HepG2 (cell line): ENCODE measurements at regions not wholly inside any gene's neighbourhood (a gene's known extent, or its start where the extent isn't known, plus 50 kb on each side); places are given as distances from the start of the nearest gene placed in this dataset.

Experiments used
- ATAC-seq: fragments of 200-7000 bp; cut with Tn5 transposase; 3 replicates; pipeline ENCODE4 v1.9.1; 2020; ENCODE audit warnings: mild to moderate bottlenecking, moderate library complexity
- BruUV-seq: library from RNA; stranded (reverse); fragments of 400-500 nt; replicated peaks from 2 replicates; lab custom pipeline; 2021; lab: Mats Ljungman, UMichigan
- CTCF ChIA-PET: fragments of 300-600 bp; formaldehyde crosslinking; extraction: SDS; loops from one replicate; lab custom pipeline; 2021; ENCODE audit warnings: low total read pairs, inconsistent platforms, low intra/inter-chr PET ratio; lab: Yijun Ruan, JAX
- POLR2A ChIA-PET: fragments of 350-600 bp; sonication (Branson Sonifier 250); formaldehyde crosslinking; loops from one replicate; lab custom pipeline; 2020; ENCODE audit warnings: antibody characterized with exemption, inconsistent platforms; lab: Yijun Ruan, JAX
- DNase-seq: peaks from one replicate; pipeline ENCODE4 v3.0.0-alpha.2; 2015; ENCODE audit warnings: low spot score
- FAIRE-seq: peaks from 3 replicates; lab custom pipeline; 2011; peaks lifted over from hg19 to GRCh38; lab: Jason Lieb, UNC
- H2AFZ ChIP-seq: one replicate; pipeline ENCODE4 v1.6.1; 2011; ENCODE audit warnings: low read length, inconsistent platforms
- H3K27ac ChIP-seq: fragments of 300-600 bp; 3 replicates; pipeline ENCODE4 v1.8.0; 2011; ENCODE audit warnings: mixed run types, mild to moderate bottlenecking, mixed read lengths, low read length, inconsistent platforms; ENCODE audit not compliant: insufficient read depth; ENCODE audit errors: extremely low read length
- H3K27me3 ChIP-seq, 2 experiments: fragments of 200-600 bp in 1 of 2; 2 replicates in 1 of 2; 3 replicates in 1 of 2; pipeline versions ENCODE4 v1.6.0 to v1.8.0; 2011; ENCODE audit warnings: low read length in 2 of 2, mild to moderate bottlenecking in 2 of 2, moderate library complexity in 2 of 2, inconsistent platforms in 1 of 2; ENCODE audit not compliant: insufficient read depth in 2 of 2, control insufficient read depth in 1 of 2
- H3K36me3 ChIP-seq, 2 experiments: fragments of 200-600 bp in 1 of 2; replicated peaks in 1 of 2; 2 replicates in 1 of 2; 3 replicates in 1 of 2; pipeline versions ENCODE4 v1.5.1 to v1.8.0; 2011; ENCODE audit warnings: low read length in 2 of 2, inconsistent platforms in 1 of 2; ENCODE audit not compliant: insufficient read depth in 2 of 2, control insufficient read depth in 1 of 2
- H3K4me1 ChIP-seq: 2 replicates; pipeline ENCODE4 v1.5.1; 2012; ENCODE audit warnings: low read length, inconsistent platforms; ENCODE audit not compliant: insufficient read depth
- H3K4me2 ChIP-seq: 2 replicates; pipeline ENCODE4 v1.6.0; 2011; ENCODE audit warnings: low read depth, low read length, inconsistent platforms
- H3K4me3 ChIP-seq, 3 experiments: fragments of 200-600 bp in 1 of 3; sonication (generic), shearing (Covaris generic) in 1 of 3; replicated peaks in 1 of 3; 2 replicates each; pipeline ENCODE4 v1.5.1; 2011 to 2016; ENCODE audit warnings: low read length in 3 of 3, inconsistent platforms in 2 of 3, low read depth in 2 of 3, mild to moderate bottlenecking in 2 of 3, control low read depth in 1 of 3, mixed read lengths in 1 of 3; ENCODE audit not compliant: insufficient read depth in 1 of 3
- H3K79me2 ChIP-seq: one replicate; pipeline ENCODE4 v1.6.1; 2011; ENCODE audit warnings: low read length, inconsistent platforms; ENCODE audit not compliant: insufficient read depth
- H3K9ac ChIP-seq: 2 replicates; pipeline ENCODE4 v1.6.0; 2011; ENCODE audit warnings: mild to moderate bottlenecking, low read depth, low read length, inconsistent platforms; ENCODE audit not compliant: insufficient read depth
- H3K9me3 ChIP-seq: 2 replicates; pipeline ENCODE4 v1.5.1; 2012; ENCODE audit warnings: mild to moderate bottlenecking, low read length
- H4K20me1 ChIP-seq: 2 replicates; pipeline ENCODE4 v1.6.0; 2011; ENCODE audit warnings: inconsistent platforms, mild to moderate bottlenecking, low read length, moderate library complexity; ENCODE audit not compliant: insufficient read depth
- MTF2 ChIP-seq: sonication (generic); formaldehyde crosslinking; IDR thresholded peaks from 2 replicates; pipeline ENCODE4 v1.5.0; 2020; ENCODE audit warnings: missing genetic modification reagents, borderline replicate concordance
- NR2F2 ChIP-seq: IDR thresholded peaks from 2 replicates; pipeline ENCODE4 v1.6.1; 2012; ENCODE audit warnings: low read depth, inconsistent platforms, borderline replicate concordance
- NR3C1 ChIP-seq: sonication (generic); formaldehyde crosslinking; IDR thresholded peaks from 2 replicates; pipeline ENCODE4 v1.4.0; 2020; ENCODE audit warnings: missing genetic modification reagents
- PCBP1 ChIP-seq: fragments of 200-400 bp; formaldehyde crosslinking; IDR thresholded peaks from 2 replicates; pipeline ENCODE4 v1.6.1; 2017; ENCODE audit warnings: mild to moderate bottlenecking, low read depth, low read length, borderline replicate concordance
- ZFP36L1 ChIP-seq: sonication (generic); formaldehyde crosslinking; IDR thresholded peaks from 2 replicates; pipeline ENCODE4 v1.8.0; 2022; ENCODE audit warnings: mild to moderate bottlenecking, missing genetic modification reagents, moderate library complexity
- ZNF18 ChIP-seq: sonication (generic); formaldehyde crosslinking; IDR thresholded peaks from 2 replicates; pipeline ENCODE4 v1.8.0; 2022; ENCODE audit warnings: mild to moderate bottlenecking, missing genetic modification reagents; ENCODE audit not compliant: insufficient replicate concordance
- ZNF547 ChIP-seq: sonication (generic); formaldehyde crosslinking; IDR thresholded peaks from 2 replicates; pipeline ENCODE4 v1.5.1; 2020; ENCODE audit warnings: mild to moderate bottlenecking, missing genetic modification reagents
- WGBS: methylation state at CpG from one replicate; pipeline ENCODE4 v1.1.6; 2017; ENCODE audit warnings: low lambda C conversion rate; 5-methylcytosine and 5-hydroxymethylcytosine counted together
- in situ Hi-C: cut with HindIII; loops from 2 replicates; pipeline ENCODE4 v1.10.0; 2017; ENCODE audit warnings: low pct_unique_long_range_greater_than_20kb; ENCODE audit not compliant: extremely low pct_ligation_motif_present
- intact Hi-C: fragments of 100-400 bp; cut with micrococcal nuclease; formaldehyde crosslinking; loops from one replicate; pipeline ENCODE4 v1.10.0; 2022; ENCODE audit not compliant: unreplicated experiment
- TF ChIP-seq, protein P1 (sequence below): sonication (generic); formaldehyde crosslinking; IDR thresholded peaks from 2 replicates; pipeline ENCODE4 v1.4.0; 2020; ENCODE audit warnings: mild to moderate bottlenecking, low read depth, missing genetic modification reagents
- TF ChIP-seq, protein P2 (sequence below): sonication (generic); formaldehyde crosslinking; IDR thresholded peaks from 2 replicates; pipeline ENCODE4 v1.5.1; 2020; ENCODE audit warnings: missing genetic modification reagents, mild to moderate bottlenecking, borderline replicate concordance

DNA sequence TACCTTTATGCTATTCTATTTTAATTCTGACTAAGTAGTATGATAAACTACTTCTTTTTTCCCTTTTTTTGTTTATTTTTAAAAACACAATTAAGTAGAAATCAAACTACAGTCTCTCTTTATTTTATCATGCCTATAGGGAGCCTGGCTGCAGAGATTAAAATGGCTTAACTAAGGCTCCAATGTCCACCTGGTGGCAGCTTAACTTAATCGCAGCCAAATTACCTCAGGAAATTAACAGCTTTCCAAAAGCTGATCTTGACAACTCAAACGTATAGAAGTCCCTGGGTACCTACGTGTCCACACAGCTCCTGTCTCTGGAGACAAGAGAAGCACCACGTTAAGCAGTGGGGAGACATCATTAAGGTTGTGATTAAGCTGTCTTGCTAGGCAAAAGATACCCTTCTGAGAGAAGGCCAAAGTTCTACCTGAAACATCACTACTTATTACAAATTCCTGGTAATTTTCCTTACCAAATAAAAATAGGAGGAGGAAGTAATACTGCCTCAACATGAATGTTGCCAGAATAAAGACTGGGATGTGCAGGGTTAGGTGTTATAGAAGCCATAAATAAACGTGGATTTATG, 63.2 kb upstream of the SNX19 start:
- Histone ChIP-seq H3K9ac (no peak overlapping the region), H4K20me1 (no peaks in the 10 kb centered on the region), H3K36me3 (no peaks in the 10 kb centered on the region), H3K79me2 (no peaks in the 10 kb centered on the region), H3K27me3 (no peaks in the 10 kb centered on the region), H3K4me3 (no peak overlapping the region), H3K9me3 (no peaks in the 10 kb centered on the region), H2AFZ (no peak overlapping the region), H3K4me2 (no peak overlapping the region), H3K27ac (no peak overlapping the region), H3K4me1 (no peaks in the 10 kb centered on the region)
- no TSS peak for BruUV-seq
- TF ChIP-seq ZFP36L1 (CRISPR knock-in tag) (no peak), ZNF547 (CRISPR knock-in tag) (no peak), ZNF18 (no peak), MTF2 (no peak), NR2F2 (no peak), PCBP1 (no peak), NR3C1 (CRISPR knock-in tag) (no peak)
- TF ChIP-seq, protein P1, sequence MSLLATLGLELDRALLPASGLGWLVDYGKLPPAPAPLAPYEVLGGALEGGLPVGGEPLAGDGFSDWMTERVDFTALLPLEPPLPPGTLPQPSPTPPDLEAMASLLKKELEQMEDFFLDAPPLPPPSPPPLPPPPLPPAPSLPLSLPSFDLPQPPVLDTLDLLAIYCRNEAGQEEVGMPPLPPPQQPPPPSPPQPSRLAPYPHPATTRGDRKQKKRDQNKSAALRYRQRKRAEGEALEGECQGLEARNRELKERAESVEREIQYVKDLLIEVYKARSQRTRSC (CRISPR knock-in tag), result no peak
- TF ChIP-seq, protein P2, sequence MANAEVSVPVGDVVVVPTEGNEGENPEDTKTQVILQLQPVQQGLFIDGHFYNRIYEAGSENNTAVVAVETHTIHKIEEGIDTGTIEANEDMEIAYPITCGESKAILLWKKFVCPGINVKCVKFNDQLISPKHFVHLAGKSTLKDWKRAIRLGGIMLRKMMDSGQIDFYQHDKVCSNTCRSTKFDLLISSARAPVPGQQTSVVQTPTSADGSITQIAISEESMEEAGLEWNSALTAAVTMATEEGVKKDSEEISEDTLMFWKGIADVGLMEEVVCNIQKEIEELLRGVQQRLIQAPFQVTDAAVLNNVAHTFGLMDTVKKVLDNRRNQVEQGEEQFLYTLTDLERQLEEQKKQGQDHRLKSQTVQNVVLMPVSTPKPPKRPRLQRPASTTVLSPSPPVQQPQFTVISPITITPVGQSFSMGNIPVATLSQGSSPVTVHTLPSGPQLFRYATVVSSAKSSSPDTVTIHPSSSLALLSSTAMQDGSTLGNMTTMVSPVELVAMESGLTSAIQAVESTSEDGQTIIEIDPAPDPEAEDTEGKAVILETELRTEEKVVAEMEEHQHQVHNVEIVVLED (CRISPR knock-in tag), result no peak
- 0% methylated on average over 5 of the region's 5 CpGs for WGBS
- no peak for FAIRE-seq
- in situ Hi-C loops (no loop called here), intact Hi-C loops (no loop called here)
- ChIA-PET POLR2A (no interaction called here), CTCF (no interaction called here)
- no peak for ATAC-seq
- no peak for DNase-seq
